ENCODE measurements at regions not wholly inside any gene's neighbourhood (a gene's known extent, or its start where the extent isn't known, plus 50 kb on each side); places are given as distances from the start of the nearest gene placed in this dataset.

DNA sequence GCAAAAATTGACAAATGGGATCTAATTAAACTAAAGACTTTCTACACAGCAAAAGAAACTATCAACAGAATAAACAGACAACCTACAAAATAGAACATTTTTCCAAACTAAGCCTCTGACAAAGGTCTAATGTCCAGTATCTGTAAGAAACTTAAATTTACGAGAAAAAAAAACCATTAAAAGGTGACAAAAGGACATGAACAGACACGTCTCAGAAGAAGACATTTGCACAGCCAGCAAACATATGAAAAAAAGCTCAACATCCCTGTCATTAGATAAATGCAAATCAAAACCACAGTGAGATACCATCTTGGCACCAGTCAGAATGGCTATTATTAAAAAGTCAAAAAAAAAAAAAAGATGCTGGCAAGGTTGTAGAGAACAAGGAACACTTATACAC lies 70.6 kb upstream of the GRIK2 start:
- DNase-seq: no peak

DNA sequence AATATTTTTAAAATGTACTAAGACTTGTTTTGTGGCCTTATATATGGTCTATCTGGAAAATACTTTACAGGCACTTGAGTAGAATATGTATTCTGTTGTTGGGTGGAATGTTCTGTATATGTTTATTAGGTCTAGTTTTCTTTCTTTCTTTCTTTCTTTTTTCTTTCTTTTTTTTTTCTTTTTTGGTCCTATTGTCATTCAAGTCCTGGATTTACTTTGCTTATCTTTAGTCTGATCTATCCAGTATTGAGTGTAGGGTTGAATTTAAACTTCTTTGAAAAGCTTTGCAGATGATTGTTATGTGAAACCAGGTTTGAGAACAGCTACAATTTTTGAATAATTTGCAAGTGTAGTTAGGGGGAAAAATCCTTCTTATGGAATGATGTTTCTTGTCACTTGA lies 67.1 kb upstream of the GRIK2 start:
- no peak for DNase-seq

DNA sequence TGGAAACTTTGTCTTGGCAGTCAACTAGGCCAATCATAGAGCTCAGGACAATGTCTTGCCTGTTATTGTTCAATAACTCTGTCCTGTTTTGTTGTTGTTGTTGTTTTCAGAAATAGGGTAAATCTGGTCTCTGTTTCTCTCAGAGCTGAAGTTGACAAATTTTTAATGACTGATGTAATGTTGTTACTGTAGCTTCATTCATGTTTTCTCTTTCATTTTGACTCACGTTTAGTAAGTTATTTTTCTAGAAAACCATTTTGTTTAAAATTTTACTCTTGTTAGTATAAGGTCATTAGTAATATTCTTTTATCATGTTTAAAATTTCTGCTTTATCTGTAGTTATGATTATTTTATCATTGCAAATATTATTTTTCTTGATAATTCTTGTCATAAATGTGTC lies 51.6 kb upstream of the GRIK2 start:
- DNase-seq: no peak
